Liver (tissue), 8 donors: ENCODE measurements at regions not wholly inside any gene's neighbourhood (a gene's known extent, or its start where the extent isn't known, plus 50 kb on each side); places are given as distances from the start of the nearest gene placed in this dataset.

Source experiments
- DNase-seq: peaks from one replicate; pipeline ENCODE4 v3.0.0-alpha.2; 2017; ENCODE audit warnings: low spot score
- H3K27ac ChIP-seq, 2 donors: one replicate each; pipeline ENCODE4 v1.7.0; 2013; ENCODE audit warnings: inconsistent platforms in 2 of 2, low read length in 2 of 2, control low read depth in 1 of 2, low read depth in 1 of 2, mild to moderate bottlenecking in 1 of 2
- H3K27me3 ChIP-seq, 4 donors: one replicate each; pipeline versions ENCODE4 v1.6.1 to v1.7.0; 2013; ENCODE audit warnings: low read length in 3 of 4, inconsistent platforms in 1 of 4, mild to moderate bottlenecking in 1 of 4, moderate library complexity in 1 of 4; ENCODE audit not compliant: control insufficient read depth in 4 of 4, insufficient read depth in 4 of 4
- H3K36me3 ChIP-seq, 4 donors: one replicate each; pipeline versions ENCODE4 v1.6.1 to v1.7.0; 2013; ENCODE audit warnings: low read length in 3 of 4, mild to moderate bottlenecking in 3 of 4, low read depth in 1 of 4, moderate library complexity in 1 of 4; ENCODE audit not compliant: control insufficient read depth in 4 of 4, insufficient read depth in 3 of 4
- H3K4me1 ChIP-seq, 4 donors: one replicate each; pipeline versions ENCODE4 v1.6.1 to v1.7.0; 2013; ENCODE audit warnings: low read length in 3 of 4, mild to moderate bottlenecking in 3 of 4, moderate library complexity in 1 of 4; ENCODE audit not compliant: control insufficient read depth in 4 of 4, insufficient read depth in 4 of 4
- H3K4me3 ChIP-seq, 3 donors: one replicate each; pipeline versions ENCODE4 v1.6.1 to v1.7.0; 2013; ENCODE audit warnings: low read length in 3 of 3, control low read depth in 1 of 3, low read depth in 1 of 3, mild to moderate bottlenecking in 1 of 3
- H3K9ac ChIP-seq, 2 donors: one replicate each; pipeline ENCODE4 v1.7.0; 2013; ENCODE audit warnings: low read length in 2 of 2, mild to moderate bottlenecking in 2 of 2, moderate library complexity in 2 of 2, control low read depth in 1 of 2, low read depth in 1 of 2
- H3K9me3 ChIP-seq, 4 donors: one replicate each; pipeline versions ENCODE4 v1.6.1 to v1.7.0; 2013; ENCODE audit warnings: low read length in 3 of 4; ENCODE audit not compliant: control insufficient read depth in 4 of 4
- ATF3 ChIP-seq: IDR thresholded peaks from 2 replicates; pipeline ENCODE4 v1.6.1; 2016; ENCODE audit warnings: antibody characterized with exemption
- CTCF ChIP-seq: fragments of 150-350 bp; IDR thresholded peaks from 2 replicates; pipeline ENCODE4 v1.5.1; 2017; ENCODE audit warnings: improper control_type of control experiment, low read depth, low read length; ENCODE audit not compliant: missing input control
- FOXA1 ChIP-seq: IDR thresholded peaks from 2 replicates; pipeline ENCODE4 v1.6.1; 2016; ENCODE audit warnings: antibody characterized with exemption
- FOXA2 ChIP-seq: IDR thresholded peaks from 2 replicates; pipeline ENCODE4 v1.6.1; 2016; ENCODE audit warnings: antibody characterized with exemption
- GABPA ChIP-seq, 2 donors: IDR thresholded peaks in 1 of 2; conservative IDR thresholded peaks in 1 of 2; 2 replicates each; pipeline ENCODE4 v1.6.1; 2016; ENCODE audit warnings: antibody characterized with exemption in 2 of 2, mild to moderate bottlenecking in 1 of 2, moderate library complexity in 1 of 2
- HNF4A ChIP-seq, 2 donors: conservative IDR thresholded peaks; 2 replicates each; pipeline ENCODE4 v1.6.1; 2016; ENCODE audit warnings: antibody characterized with exemption in 2 of 2, mild to moderate bottlenecking in 2 of 2
- HNF4G ChIP-seq: IDR thresholded peaks from 2 replicates; pipeline ENCODE4 v1.6.1; 2016; ENCODE audit warnings: antibody characterized with exemption
- MAX ChIP-seq: IDR thresholded peaks from 2 replicates; pipeline ENCODE4 v1.6.1; 2016; ENCODE audit warnings: antibody characterized with exemption
- NR2F2 ChIP-seq: IDR thresholded peaks from 2 replicates; pipeline ENCODE4 v1.6.1; 2016; ENCODE audit warnings: antibody characterized with exemption
- RAD21 ChIP-seq, 2 donors: IDR thresholded peaks; 2 replicates each; pipeline ENCODE4 v1.6.1; 2016; ENCODE audit warnings: antibody characterized with exemption in 2 of 2, mild to moderate bottlenecking in 2 of 2
- REST ChIP-seq: IDR thresholded peaks from 2 replicates; pipeline ENCODE4 v1.6.1; 2016; ENCODE audit warnings: antibody characterized with exemption, mild to moderate bottlenecking
- RXRA ChIP-seq, 2 donors: IDR thresholded peaks; 2 replicates each; pipeline ENCODE4 v1.6.1; 2017 to 2018; ENCODE audit warnings: antibody characterized with exemption in 2 of 2, mild to moderate bottlenecking in 1 of 2
- SP1 ChIP-seq: IDR thresholded peaks from 2 replicates; pipeline ENCODE4 v1.6.1; 2018; ENCODE audit warnings: antibody characterized with exemption, mild to moderate bottlenecking
- TAF1 ChIP-seq: conservative IDR thresholded peaks from 2 replicates; pipeline ENCODE4 v1.6.1; 2016; ENCODE audit warnings: antibody characterized with exemption, mild to moderate bottlenecking
- YY1 ChIP-seq: IDR thresholded peaks from 2 replicates; pipeline ENCODE4 v1.6.1; 2016; ENCODE audit warnings: antibody characterized with exemption, mild to moderate bottlenecking
- ZBTB33 ChIP-seq: IDR thresholded peaks from 2 replicates; pipeline ENCODE4 v1.6.1; 2016; ENCODE audit warnings: antibody characterized with exemption
- WGBS: extraction: QIAGEN DNeasy Blood & Tissue Kit; methylation state at CpG from one replicate; pipeline ENCODE4 v1.1.7; 2013; 5-methylcytosine and 5-hydroxymethylcytosine counted together
- donor health status: healthy.
- donor health status: healthy.
- donor health status: healthy.
- donor health status: healthy.
- donor health status: healthy.

GRCh38 chr16:65658349-65658748 lies 536.5 kb upstream of the CDH11 start:
- no peak overlapping the region for H3K9ac ChIP-seq
- WGBS = 57% methylated on average over 4 of the region's 4 CpGs
- no peaks in the 10 kb centered on the region for H3K9me3 ChIP-seq
- TF ChIP-seq FOXA2 = no peak
- TF ChIP-seq CTCF = no peak
- no peak for TF ChIP-seq HNF4A (conservative IDR thresholded peaks at IDR 0.05)
- TF ChIP-seq ATF3 = no peak
- TF ChIP-seq NR2F2 = no peak
- TF ChIP-seq RXRA (IDR thresholded peaks at IDR 0.05) = no peak
- no peak for TF ChIP-seq SP1
- no peak for TF ChIP-seq ZBTB33
- TF ChIP-seq YY1 = no peak
- TF ChIP-seq TAF1 = no peak
- H3K4me1 ChIP-seq = no peaks in the 10 kb centered on the region
- H3K4me3 ChIP-seq = no peak overlapping the region
- no peak for DNase-seq
- H3K36me3 ChIP-seq = no peaks in the 10 kb centered on the region
- H3K27me3 ChIP-seq = no peaks in the 10 kb centered on the region
- no peak overlapping the region for H3K27ac ChIP-seq

- no peak overlapping the region for H3K27ac ChIP-seq
- no peak overlapping the region for H3K9ac ChIP-seq
- no peaks in the 10 kb centered on the region for H3K27me3 ChIP-seq
- no peaks in the 10 kb centered on the region for H3K9me3 ChIP-seq
- TF ChIP-seq GABPA (IDR thresholded peaks at IDR 0.05 in 1 of 2, conservative IDR thresholded peaks at IDR 0.05 in 1 of 2) = no peak
- TF ChIP-seq FOXA1 = no peak
- TF ChIP-seq TAF1 = no peak
- no peak for TF ChIP-seq FOXA2
- TF ChIP-seq REST = no peak
- TF ChIP-seq CTCF = no peak
- no peak for TF ChIP-seq ZBTB33
- TF ChIP-seq RAD21 (IDR thresholded peaks at IDR 0.05) = no peak
- no peak for TF ChIP-seq HNF4G
- TF ChIP-seq MAX = no peak
- TF ChIP-seq HNF4A (conservative IDR thresholded peaks at IDR 0.05) = no peak
- no peak for TF ChIP-seq ATF3
- 92% methylated on average over 1 of the region's 1 CpG for WGBS
- no peaks in the 10 kb centered on the region for H3K4me1 ChIP-seq
- H3K36me3 ChIP-seq = no peaks in the 10 kb centered on the region
- H3K4me3 ChIP-seq = no peak overlapping the region
- no peak for DNase-seq
Observed at GRCh38 chr16:65657556-65657955, 535.7 kb upstream of the CDH11 start.
